ENCODE measurements at regions not wholly inside any gene's neighbourhood (a gene's known extent, or its start where the extent isn't known, plus 50 kb on each side); places are given as distances from the start of the nearest gene placed in this dataset.

DNA sequence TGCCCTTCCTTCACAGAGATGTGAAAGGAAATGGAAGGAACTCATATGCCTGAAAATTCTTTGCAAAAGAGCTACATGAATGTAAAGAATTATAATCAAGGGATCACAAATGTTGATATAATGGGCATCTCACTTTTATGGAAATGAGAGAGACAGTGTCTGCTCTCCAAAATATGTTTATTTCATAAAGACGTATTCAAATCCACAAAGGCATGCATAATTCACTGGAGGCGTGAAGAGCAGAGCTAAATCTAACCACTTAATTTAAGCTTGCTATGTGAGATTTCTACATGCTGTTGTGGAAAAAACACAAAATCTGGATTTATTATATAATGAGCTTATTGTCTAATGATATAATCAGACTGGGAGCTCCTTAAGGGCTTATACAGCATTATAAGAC is 469.1 kb downstream of the RAP2B start:
- Histone ChIP-seq H3K36me3 (ENCODE audit: low read depth, missing control alignments) (no peaks in the 10 kb centered on the region), H3K4me1 (no peaks in the 10 kb centered on the region), H3K27ac (no peak overlapping the region), H3K27me3 (no peaks in the 10 kb centered on the region), H3K9me3 (no peaks in the 10 kb centered on the region), H3K4me3 (no peak overlapping the region)
- no peak for DNase-seq
- intact Hi-C loops (cut with DNase I; ENCODE audit: low total_unique reads), result no loop called here
- WGBS, 2 donors, result 87 to 92% methylated on average over 2 of the region's 2 CpGs
- TF ChIP-seq, protein P1, sequence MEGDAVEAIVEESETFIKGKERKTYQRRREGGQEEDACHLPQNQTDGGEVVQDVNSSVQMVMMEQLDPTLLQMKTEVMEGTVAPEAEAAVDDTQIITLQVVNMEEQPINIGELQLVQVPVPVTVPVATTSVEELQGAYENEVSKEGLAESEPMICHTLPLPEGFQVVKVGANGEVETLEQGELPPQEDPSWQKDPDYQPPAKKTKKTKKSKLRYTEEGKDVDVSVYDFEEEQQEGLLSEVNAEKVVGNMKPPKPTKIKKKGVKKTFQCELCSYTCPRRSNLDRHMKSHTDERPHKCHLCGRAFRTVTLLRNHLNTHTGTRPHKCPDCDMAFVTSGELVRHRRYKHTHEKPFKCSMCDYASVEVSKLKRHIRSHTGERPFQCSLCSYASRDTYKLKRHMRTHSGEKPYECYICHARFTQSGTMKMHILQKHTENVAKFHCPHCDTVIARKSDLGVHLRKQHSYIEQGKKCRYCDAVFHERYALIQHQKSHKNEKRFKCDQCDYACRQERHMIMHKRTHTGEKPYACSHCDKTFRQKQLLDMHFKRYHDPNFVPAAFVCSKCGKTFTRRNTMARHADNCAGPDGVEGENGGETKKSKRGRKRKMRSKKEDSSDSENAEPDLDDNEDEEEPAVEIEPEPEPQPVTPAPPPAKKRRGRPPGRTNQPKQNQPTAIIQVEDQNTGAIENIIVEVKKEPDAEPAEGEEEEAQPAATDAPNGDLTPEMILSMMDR (IDR thresholded peaks at IDR 0.05), result no peak
- TF ChIP-seq POLR2A (IDR thresholded peaks at IDR 0.05), result no peak

DNA sequence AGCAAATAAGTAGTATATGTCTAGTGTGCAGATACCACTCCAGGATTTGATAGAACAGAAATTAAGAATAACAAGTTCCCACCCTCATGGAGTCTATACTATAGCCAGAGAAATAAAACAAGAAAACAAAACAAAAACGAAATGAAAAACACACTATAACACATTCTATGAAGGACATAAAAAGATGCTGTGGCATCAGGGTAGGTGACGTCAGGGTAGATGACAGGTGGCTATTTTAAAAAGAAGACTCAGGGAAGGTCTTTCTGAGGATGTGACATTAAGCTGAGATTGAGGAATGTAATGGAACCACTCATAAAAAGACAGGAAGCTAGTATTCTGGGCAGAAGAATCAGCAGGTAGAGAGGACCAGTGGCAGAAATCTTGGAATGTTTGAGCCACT is 469.6 kb downstream of the RAP2B start:
- no peak overlapping the region for H3K4me3 ChIP-seq
- no peaks in the 10 kb centered on the region for H3K36me3 ChIP-seq (ENCODE audit: low read depth, missing control alignments)
- H3K27ac ChIP-seq, result no peak overlapping the region
- WGBS, 2 donors, result 89 to 94% methylated on average over 2 of the region's 2 CpGs
- DNase-seq, result no peak
- intact Hi-C loops (cut with DNase I; ENCODE audit: low total_unique reads), result no loop called here
- no peaks in the 10 kb centered on the region for H3K9me3 ChIP-seq
- H3K27me3 ChIP-seq, result no peaks in the 10 kb centered on the region
- TF ChIP-seq POLR2A (IDR thresholded peaks at IDR 0.05), result no peak
- TF ChIP-seq, protein P1 (IDR thresholded peaks at IDR 0.05), result no peak
- H3K4me1 ChIP-seq, result no peaks in the 10 kb centered on the region

DNA sequence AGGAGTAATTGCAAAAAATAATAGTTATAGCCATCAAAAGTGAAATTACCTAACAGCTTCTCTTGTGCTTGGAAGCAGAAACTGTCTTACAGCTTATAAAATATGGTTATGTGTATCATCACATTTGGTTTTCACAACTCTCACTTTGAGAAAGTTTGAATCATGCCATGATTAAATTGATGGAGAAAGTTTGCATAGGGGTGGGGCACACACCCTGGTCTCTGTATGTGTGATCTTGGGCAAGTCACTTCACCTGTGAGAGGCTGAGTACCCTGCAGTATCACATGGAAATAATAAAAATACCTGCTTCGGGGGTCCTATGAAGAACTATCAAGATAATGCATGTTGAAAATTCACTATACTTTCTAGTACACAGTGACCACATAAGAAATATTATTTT is 471.4 kb downstream of the RAP2B start:
- intact Hi-C loops (cut with DNase I; ENCODE audit: low total_unique reads), result no loop called here
- DNase-seq, result no peak
- Histone ChIP-seq H3K4me3 (no peak overlapping the region), H3K27me3 (no peaks in the 10 kb centered on the region), H3K36me3 (ENCODE audit: low read depth, missing control alignments) (no peaks in the 10 kb centered on the region), H3K4me1 (no peaks in the 10 kb centered on the region), H3K9me3 (no peaks in the 10 kb centered on the region), H3K27ac (no peak overlapping the region)
- WGBS, 2 donors, result 95 to 97% methylated on average over 1 of the region's 1 CpG
- TF ChIP-seq, protein P1 (IDR thresholded peaks at IDR 0.05), result no peak
- TF ChIP-seq POLR2A (IDR thresholded peaks at IDR 0.05), result no peak

DNA sequence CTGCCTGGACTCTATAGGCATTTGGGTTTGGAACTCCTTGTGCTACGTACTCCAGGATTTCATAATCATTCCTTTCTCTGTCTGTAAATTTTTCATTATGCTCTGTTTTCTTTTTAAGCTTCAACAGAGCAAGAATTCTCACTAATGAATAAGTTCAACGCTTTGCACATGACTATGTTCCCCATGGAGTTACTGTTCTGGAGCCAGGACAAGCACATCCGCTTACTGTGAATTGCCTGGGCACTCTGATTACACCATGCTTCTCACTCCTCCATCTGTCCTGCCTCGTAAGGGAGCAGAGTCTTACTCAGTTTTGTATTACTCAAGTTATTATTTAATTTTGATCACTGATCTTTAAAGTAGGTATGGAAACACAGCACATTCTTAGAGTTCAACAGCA is 472.7 kb downstream of the RAP2B start:
- WGBS, 2 donors, result 68% methylated on average over 4 of the region's 4 CpGs
- H3K27me3 ChIP-seq, result no peaks in the 10 kb centered on the region

DNA sequence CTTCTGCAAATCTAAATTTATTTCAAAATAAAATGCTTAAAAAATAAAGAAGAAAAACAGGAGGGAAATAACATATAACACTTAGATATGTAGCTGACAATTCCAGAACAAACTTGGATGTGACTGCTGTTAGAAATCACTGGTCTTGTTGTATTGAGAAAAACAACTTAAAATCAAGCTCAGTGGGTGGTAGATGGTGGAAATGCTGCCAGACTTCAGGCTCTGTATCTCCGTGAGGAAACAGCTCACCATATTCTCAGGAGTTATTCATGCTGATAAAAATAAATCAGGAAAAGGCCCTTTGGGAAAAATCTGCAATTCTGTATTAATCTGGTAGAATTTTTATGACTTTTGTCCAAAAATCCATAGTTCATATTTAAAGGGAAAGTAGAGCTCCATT is 477.6 kb downstream of the RAP2B start:
- WGBS, 2 donors, result 8 to 31% methylated on average over 1 of the region's 1 CpG
- no peaks in the 10 kb centered on the region for H3K27me3 ChIP-seq
- no peaks in the 10 kb centered on the region for H3K4me1 ChIP-seq
- intact Hi-C loops (cut with DNase I; ENCODE audit: low total_unique reads), result no loop called here
- no peaks in the 10 kb centered on the region for H3K36me3 ChIP-seq (ENCODE audit: low read depth, missing control alignments)
- no peaks in the 10 kb centered on the region for H3K9me3 ChIP-seq
- H3K4me3 ChIP-seq, result no peak overlapping the region
- peak; percentile 48 for DNase-seq
- H3K27ac ChIP-seq, result no peak overlapping the region
- TF ChIP-seq, protein P1 (IDR thresholded peaks at IDR 0.05), result no peak

More for the DNA sequence above, 472.7 kb downstream of the RAP2B start:
- H3K27ac ChIP-seq, result no peak overlapping the region
- H3K4me3 ChIP-seq, result no peak overlapping the region
- H3K4me1 ChIP-seq, result no peaks in the 10 kb centered on the region
- H3K36me3 ChIP-seq (ENCODE audit: low read depth, missing control alignments), result no peaks in the 10 kb centered on the region
- no peaks in the 10 kb centered on the region for H3K9me3 ChIP-seq
- TF ChIP-seq, protein P1 (IDR thresholded peaks at IDR 0.05), result no peak
- TF ChIP-seq POLR2A (IDR thresholded peaks at IDR 0.05), result no peak
- DNase-seq, result peak; percentile 34
- intact Hi-C loops (cut with DNase I; ENCODE audit: low total_unique reads), result no loop called here

All from testis (tissue), 2 donors.